ENCODE measurements at regions not wholly inside any gene's neighbourhood (a gene's known extent, or its start where the extent isn't known, plus 50 kb on each side); places are given as distances from the start of the nearest gene placed in this dataset.
A peak's percentile ranks its signal among the peaks of the same experiment; 100 is the strongest.

GRCh38 chr12:124456652-124457152 lies 110.7 kb downstream of the NCOR2 start:
- Histone ChIP-seq H3K4me1 (ENCODE audit: control insufficient read depth, insufficient read depth, low read length) (no peaks in the 10 kb centered on the region), H3K36me3 (ENCODE audit: control insufficient read depth, insufficient read depth, low read length) (peaks cover 27% of the 10 kb centered on the region), H3K4me3 (ENCODE audit: low read length) (no peak overlapping the region), H3K9me3 (ENCODE audit: control insufficient read depth, low read length) (no peaks in the 10 kb centered on the region), H3K9ac (ENCODE audit: extremely low read depth, low read length, poor library complexity, severe bottlenecking) (no peak overlapping the region), H3K27me3 (ENCODE audit: control insufficient read depth, insufficient read depth, low read length, poor library complexity, severe bottlenecking) (no peaks in the 10 kb centered on the region), H3K27ac (ENCODE audit: low read depth, low read length) (no peak overlapping the region)
- DNase-seq, result no peak
- Mint-ChIP-seq H3K27me3 (ENCODE audit: insufficient read depth) (no peaks in the 10 kb centered on the region), H3K36me3 (ENCODE audit: low read depth) (peaks cover 39% of the 10 kb centered on the region), H3K27ac (no peak overlapping the region), H3K4me1 (peaks cover 11% of the 10 kb centered on the region), H3K9me3 (no peaks in the 10 kb centered on the region), H3K4me3 (no peak overlapping the region)
- 93 to 96% methylated on average over 22 to 31 of the region's 31 CpGs for WGBS, 2 experiments (ENCODE audit: insufficient coverage in 1 of 2, insufficient read length in 1 of 2)
- TF ChIP-seq, protein P1, sequence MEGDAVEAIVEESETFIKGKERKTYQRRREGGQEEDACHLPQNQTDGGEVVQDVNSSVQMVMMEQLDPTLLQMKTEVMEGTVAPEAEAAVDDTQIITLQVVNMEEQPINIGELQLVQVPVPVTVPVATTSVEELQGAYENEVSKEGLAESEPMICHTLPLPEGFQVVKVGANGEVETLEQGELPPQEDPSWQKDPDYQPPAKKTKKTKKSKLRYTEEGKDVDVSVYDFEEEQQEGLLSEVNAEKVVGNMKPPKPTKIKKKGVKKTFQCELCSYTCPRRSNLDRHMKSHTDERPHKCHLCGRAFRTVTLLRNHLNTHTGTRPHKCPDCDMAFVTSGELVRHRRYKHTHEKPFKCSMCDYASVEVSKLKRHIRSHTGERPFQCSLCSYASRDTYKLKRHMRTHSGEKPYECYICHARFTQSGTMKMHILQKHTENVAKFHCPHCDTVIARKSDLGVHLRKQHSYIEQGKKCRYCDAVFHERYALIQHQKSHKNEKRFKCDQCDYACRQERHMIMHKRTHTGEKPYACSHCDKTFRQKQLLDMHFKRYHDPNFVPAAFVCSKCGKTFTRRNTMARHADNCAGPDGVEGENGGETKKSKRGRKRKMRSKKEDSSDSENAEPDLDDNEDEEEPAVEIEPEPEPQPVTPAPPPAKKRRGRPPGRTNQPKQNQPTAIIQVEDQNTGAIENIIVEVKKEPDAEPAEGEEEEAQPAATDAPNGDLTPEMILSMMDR (conservative IDR thresholded peaks at IDR 0.05), result no peak

GRCh38 chr12:124456133-124456651 lies 111.2 kb downstream of the NCOR2 start:
- H3K4me3 ChIP-seq (ENCODE audit: low read length), result no peak overlapping the region
- peaks cover 35% of the 10 kb centered on the region for H3K36me3 Mint-ChIP-seq (ENCODE audit: low read depth)
- H3K9me3 Mint-ChIP-seq, result no peaks in the 10 kb centered on the region
- no peak overlapping the region for H3K9ac ChIP-seq (ENCODE audit: extremely low read depth, low read length, poor library complexity, severe bottlenecking)
- TF ChIP-seq, protein P1 (conservative IDR thresholded peaks at IDR 0.05), result no peak
- no peaks in the 10 kb centered on the region for H3K4me1 ChIP-seq (ENCODE audit: control insufficient read depth, insufficient read depth, low read length)
- no peaks in the 10 kb centered on the region for H3K27me3 Mint-ChIP-seq (ENCODE audit: insufficient read depth)
- H3K36me3 ChIP-seq (ENCODE audit: control insufficient read depth, insufficient read depth, low read length), result peaks cover 25% of the 10 kb centered on the region
- 95 to 97% methylated on average over 10 to 12 of the region's 12 CpGs for WGBS, 2 experiments (ENCODE audit: insufficient coverage in 1 of 2, insufficient read length in 1 of 2)
- H3K27ac ChIP-seq (ENCODE audit: low read depth, low read length), result no peak overlapping the region
- no peak overlapping the region for H3K4me3 Mint-ChIP-seq
- no peaks in the 10 kb centered on the region for H3K27me3 ChIP-seq (ENCODE audit: control insufficient read depth, insufficient read depth, low read length, poor library complexity, severe bottlenecking)
- H3K27ac Mint-ChIP-seq, result no peak overlapping the region
- peaks cover 11% of the 10 kb centered on the region for H3K4me1 Mint-ChIP-seq
- H3K9me3 ChIP-seq (ENCODE audit: control insufficient read depth, low read length), result no peaks in the 10 kb centered on the region
- no peak for DNase-seq

DNA sequence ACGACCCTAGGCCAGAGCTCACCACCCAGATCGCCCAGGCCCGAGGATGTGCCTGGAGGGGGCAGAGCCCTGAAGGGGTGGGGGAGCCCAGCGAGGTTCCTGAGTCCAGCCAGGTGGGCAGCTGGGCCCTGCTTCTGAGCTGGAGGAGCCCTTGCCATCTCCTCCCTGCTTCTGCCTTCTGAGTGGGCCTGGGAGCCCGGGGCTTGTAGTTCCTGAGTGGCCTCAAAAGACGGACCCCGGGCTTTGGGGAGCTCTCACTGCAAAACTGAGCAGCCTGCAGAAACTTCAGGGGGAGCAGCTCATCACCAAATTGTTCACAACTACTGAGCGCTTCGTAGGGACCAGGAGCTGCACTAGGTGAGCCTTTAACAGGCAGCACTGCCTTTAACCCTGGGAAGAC lies 112.1 kb downstream of the NCOR2 start:
- 94 to 96% methylated on average over 7 to 9 of the region's 9 CpGs for WGBS, 2 experiments (ENCODE audit: insufficient coverage in 1 of 2, insufficient read length in 1 of 2)
- Mint-ChIP-seq H3K27me3 (ENCODE audit: insufficient read depth) (no peaks in the 10 kb centered on the region), H3K4me3 (no peak overlapping the region), H3K36me3 (ENCODE audit: low read depth) (peaks cover 30% of the 10 kb centered on the region), H3K4me1 (peaks cover 11% of the 10 kb centered on the region), H3K27ac (peak overlapping the region; percentile 7), H3K9me3 (no peaks in the 10 kb centered on the region)
- TF ChIP-seq, protein P1 (conservative IDR thresholded peaks at IDR 0.05), result no peak
- no peak for DNase-seq
- no peak overlapping the region for H3K9ac ChIP-seq (ENCODE audit: extremely low read depth, low read length, poor library complexity, severe bottlenecking)
- H3K4me1 ChIP-seq (ENCODE audit: control insufficient read depth, insufficient read depth, low read length), result no peaks in the 10 kb centered on the region
- H3K36me3 ChIP-seq (ENCODE audit: control insufficient read depth, insufficient read depth, low read length), result peaks cover 19% of the 10 kb centered on the region
- H3K4me3 ChIP-seq (ENCODE audit: low read length), result no peak overlapping the region
- H3K27ac ChIP-seq (ENCODE audit: low read depth, low read length), result no peak overlapping the region
- H3K9me3 ChIP-seq (ENCODE audit: control insufficient read depth, low read length), result no peaks in the 10 kb centered on the region
- no peaks in the 10 kb centered on the region for H3K27me3 ChIP-seq (ENCODE audit: control insufficient read depth, insufficient read depth, low read length, poor library complexity, severe bottlenecking)

Data from endodermal cell (in vitro differentiated cells).